ENCODE measurements at regions not wholly inside any gene's neighbourhood (a gene's known extent, or its start where the extent isn't known, plus 50 kb on each side); places are given as distances from the start of the nearest gene placed in this dataset.

GRCh38 chr13:39266426-39266825, 228.2 kb downstream of the NHLRC3 start:
- Histone ChIP-seq H3K27me3 (ENCODE audit: control insufficient read depth, insufficient read depth, low read length) (no peaks in the 10 kb centered on the region), H3K27ac (ENCODE audit: low read depth, low read length) (no peak overlapping the region), H3K9ac (ENCODE audit: low read length) (no peak overlapping the region), H3K36me3 (ENCODE audit: control insufficient read depth, insufficient read depth, low read length) (no peaks in the 10 kb centered on the region), H3K9me3 (ENCODE audit: control insufficient read depth, insufficient read depth, low read depth, low read length) (peaks cover 14% of the 10 kb centered on the region), H3K4me1 (ENCODE audit: control insufficient read depth, insufficient read depth, low read length) (no peaks in the 10 kb centered on the region; the same call in 1 of the 2 replicates), H3K4me3 (ENCODE audit: low read depth, low read length) (no peak overlapping the region)

GRCh38 chr13:39268398-39268797, 230.1 kb downstream of the NHLRC3 start:
- H3K9ac ChIP-seq (ENCODE audit: low read length) = no peak overlapping the region
- H3K9me3 ChIP-seq (ENCODE audit: control insufficient read depth, insufficient read depth, low read depth, low read length) = peaks cover 14% of the 10 kb centered on the region
- no peak overlapping the region for H3K4me3 ChIP-seq (ENCODE audit: low read depth, low read length)
- H3K4me1 ChIP-seq (ENCODE audit: control insufficient read depth, insufficient read depth, low read length) = no peaks in the 10 kb centered on the region
- no peaks in the 10 kb centered on the region for H3K36me3 ChIP-seq (ENCODE audit: control insufficient read depth, insufficient read depth, low read length)
- no peaks in the 10 kb centered on the region for H3K27me3 ChIP-seq (ENCODE audit: control insufficient read depth, insufficient read depth, low read length)
- no peak overlapping the region for H3K27ac ChIP-seq (ENCODE audit: low read depth, low read length)

- no peaks in the 10 kb centered on the region; the same call in 1 of the 2 replicates for H3K4me1 ChIP-seq (ENCODE audit: control insufficient read depth, insufficient read depth, low read length)
- no peak overlapping the region for H3K4me3 ChIP-seq (ENCODE audit: low read depth, low read length)
- no peaks in the 10 kb centered on the region for H3K36me3 ChIP-seq (ENCODE audit: control insufficient read depth, insufficient read depth, low read length)
- H3K9me3 ChIP-seq (ENCODE audit: control insufficient read depth, insufficient read depth, low read depth, low read length) = peaks cover 14% of the 10 kb centered on the region
- H3K27me3 ChIP-seq (ENCODE audit: control insufficient read depth, insufficient read depth, low read length) = no peaks in the 10 kb centered on the region
- H3K27ac ChIP-seq (ENCODE audit: low read depth, low read length) = no peak overlapping the region
- no peak overlapping the region for H3K9ac ChIP-seq (ENCODE audit: low read length)
These were observed 230.7 kb downstream of the NHLRC3 start for GRCh38 chr13:39269004-39269403.

GRCh38 chr13:39269411-39269810, 231.2 kb downstream of the NHLRC3 start:
- Histone ChIP-seq H3K27ac (ENCODE audit: low read depth, low read length) (no peak overlapping the region), H3K27me3 (ENCODE audit: control insufficient read depth, insufficient read depth, low read length) (no peaks in the 10 kb centered on the region), H3K9ac (ENCODE audit: low read length) (no peak overlapping the region), H3K4me3 (ENCODE audit: low read depth, low read length) (no peak overlapping the region), H3K4me1 (ENCODE audit: control insufficient read depth, insufficient read depth, low read length) (peaks cover 4% of the 10 kb centered on the region; the same call in 1 of the 2 replicates), H3K9me3 (ENCODE audit: control insufficient read depth, insufficient read depth, low read depth, low read length) (peaks cover 14% of the 10 kb centered on the region), H3K36me3 (ENCODE audit: control insufficient read depth, insufficient read depth, low read length) (no peaks in the 10 kb centered on the region)

- no peaks in the 10 kb centered on the region for H3K36me3 ChIP-seq (ENCODE audit: control insufficient read depth, insufficient read depth, low read length)
- H3K9me3 ChIP-seq (ENCODE audit: control insufficient read depth, insufficient read depth, low read depth, low read length) = no peaks in the 10 kb centered on the region
- peaks cover 7% of the 10 kb centered on the region; the same call in 1 of the 2 replicates for H3K4me1 ChIP-seq (ENCODE audit: control insufficient read depth, insufficient read depth, low read length)
- no peak overlapping the region for H3K27ac ChIP-seq (ENCODE audit: low read depth, low read length)
- no peak overlapping the region for H3K4me3 ChIP-seq (ENCODE audit: low read depth, low read length)
- no peaks in the 10 kb centered on the region; the same call in 1 of the 2 replicates for H3K27me3 ChIP-seq (ENCODE audit: control insufficient read depth, insufficient read depth, low read length)
- no peak overlapping the region for H3K9ac ChIP-seq (ENCODE audit: low read length)
These were observed 234.7 kb downstream of the NHLRC3 start for GRCh38 chr13:39272994-39273393.

GRCh38 chr13:39273953-39274738, 235.9 kb downstream of the NHLRC3 start:
- H3K4me3 ChIP-seq (ENCODE audit: low read depth, low read length) = no peak overlapping the region
- no peak overlapping the region for H3K27ac ChIP-seq (ENCODE audit: low read depth, low read length)
- H3K9ac ChIP-seq (ENCODE audit: low read length) = no peak overlapping the region
- H3K36me3 ChIP-seq (ENCODE audit: control insufficient read depth, insufficient read depth, low read length) = no peaks in the 10 kb centered on the region
- H3K4me1 ChIP-seq (ENCODE audit: control insufficient read depth, insufficient read depth, low read length) = peaks cover 7% of the 10 kb centered on the region; the same call in 1 of the 2 replicates
- no peaks in the 10 kb centered on the region for H3K9me3 ChIP-seq (ENCODE audit: control insufficient read depth, insufficient read depth, low read depth, low read length)
- no peaks in the 10 kb centered on the region; the same call in 1 of the 2 replicates for H3K27me3 ChIP-seq (ENCODE audit: control insufficient read depth, insufficient read depth, low read length)

- Histone ChIP-seq H3K9ac (ENCODE audit: low read length) (no peak overlapping the region), H3K27me3 (ENCODE audit: control insufficient read depth, insufficient read depth, low read length) (no peaks in the 10 kb centered on the region; the same call in 1 of the 2 replicates), H3K27ac (ENCODE audit: low read depth, low read length) (no peak overlapping the region), H3K9me3 (ENCODE audit: control insufficient read depth, insufficient read depth, low read depth, low read length) (no peaks in the 10 kb centered on the region), H3K36me3 (ENCODE audit: control insufficient read depth, insufficient read depth, low read length) (no peaks in the 10 kb centered on the region), H3K4me1 (ENCODE audit: control insufficient read depth, insufficient read depth, low read length) (peaks cover 7% of the 10 kb centered on the region; the same call in 1 of the 2 replicates), H3K4me3 (ENCODE audit: low read depth, low read length) (no peak overlapping the region)
These were observed 236.6 kb downstream of the NHLRC3 start for GRCh38 chr13:39274739-39275325.

- Histone ChIP-seq H3K27me3 (ENCODE audit: control insufficient read depth, insufficient read depth, low read length) (no peaks in the 10 kb centered on the region; the same call in 1 of the 2 replicates), H3K4me1 (ENCODE audit: control insufficient read depth, insufficient read depth, low read length) (peaks cover 7% of the 10 kb centered on the region; the same call in 1 of the 2 replicates), H3K4me3 (ENCODE audit: low read depth, low read length) (no peak overlapping the region), H3K9me3 (ENCODE audit: control insufficient read depth, insufficient read depth, low read depth, low read length) (no peaks in the 10 kb centered on the region), H3K27ac (ENCODE audit: low read depth, low read length) (no peak overlapping the region), H3K9ac (ENCODE audit: low read length) (no peak overlapping the region), H3K36me3 (ENCODE audit: control insufficient read depth, insufficient read depth, low read length) (no peaks in the 10 kb centered on the region)
These were observed 240.8 kb downstream of the NHLRC3 start for GRCh38 chr13:39279077-39279476.

- Histone ChIP-seq H3K9me3 (ENCODE audit: control insufficient read depth, insufficient read depth, low read depth, low read length) (no peaks in the 10 kb centered on the region), H3K36me3 (ENCODE audit: control insufficient read depth, insufficient read depth, low read length) (no peaks in the 10 kb centered on the region), H3K9ac (ENCODE audit: low read length) (no peak overlapping the region), H3K27ac (ENCODE audit: low read depth, low read length) (no peak overlapping the region), H3K4me3 (ENCODE audit: low read depth, low read length) (no peak overlapping the region), H3K4me1 (ENCODE audit: control insufficient read depth, insufficient read depth, low read length) (no peaks in the 10 kb centered on the region), H3K27me3 (ENCODE audit: control insufficient read depth, insufficient read depth, low read length) (no peaks in the 10 kb centered on the region)
These were observed 243.4 kb downstream of the NHLRC3 start for GRCh38 chr13:39281539-39282150.

- H3K9ac ChIP-seq (ENCODE audit: low read length) = no peak overlapping the region
- no peaks in the 10 kb centered on the region for H3K36me3 ChIP-seq (ENCODE audit: control insufficient read depth, insufficient read depth, low read length)
- H3K4me1 ChIP-seq (ENCODE audit: control insufficient read depth, insufficient read depth, low read length) = no peaks in the 10 kb centered on the region
- H3K27ac ChIP-seq (ENCODE audit: low read depth, low read length) = no peak overlapping the region
- 0 out of 2 replicates have a peak, but pooled peaks cover 2% of the 10 kb centered on the region for H3K9me3 ChIP-seq (ENCODE audit: control insufficient read depth, insufficient read depth, low read depth, low read length)
- no peak overlapping the region for H3K4me3 ChIP-seq (ENCODE audit: low read depth, low read length)
- no peaks in the 10 kb centered on the region for H3K27me3 ChIP-seq (ENCODE audit: control insufficient read depth, insufficient read depth, low read length)
These were observed 244.2 kb downstream of the NHLRC3 start for GRCh38 chr13:39282400-39282972.

All from HUES6 (cell line).